PC-3 (cell line): ENCODE measurements at regions not wholly inside any gene's neighbourhood (a gene's known extent, or its start where the extent isn't known, plus 50 kb on each side); places are given as distances from the start of the nearest gene placed in this dataset.
"Not testable (repeated sequence)": the region's sequence is repeated elsewhere in the genome, so short reads cannot be mapped to it uniquely, and the experiment has no call there.

ENCODE experiments used
- ATAC-seq: fragments of 200-7000 bp; cut with Tn5 transposase; 2 replicates; pipeline ENCODE4 v1.9.1; 2020; ENCODE audit warnings: mild to moderate bottlenecking, moderate library complexity
- BruUV-seq: library from RNA; stranded (reverse); fragments of 400-500 nt; replicated peaks from 2 replicates; lab custom pipeline; 2021; lab: Mats Ljungman, UMichigan
- CTCF ChIA-PET: fragments of 300-600 bp; sonication (Branson Sonifier 250); formaldehyde crosslinking; loops from one replicate; lab custom pipeline; 2022; ENCODE audit warnings: antibody characterized with exemption; lab: Charles Lee
- POLR2A ChIA-PET: fragments of 300-600 bp; sonication (Branson Sonifier 250); formaldehyde crosslinking; loops from one replicate; lab custom pipeline; 2022; ENCODE audit warnings: antibody characterized with exemption; ENCODE audit not compliant: unreplicated experiment; lab: Charles Lee
- DNase-seq: peaks from one replicate; pipeline ENCODE4 v3.0.0-alpha.2; 2015
- H2AFZ ChIP-seq: fragments of 300-600 bp; sonication (generic); 2 replicates; pipeline ENCODE4 v1.6.0; 2016; ENCODE audit warnings: antibody characterized with exemption, low read length
- H3F3A ChIP-seq: fragments of 300-600 bp; sonication (generic); one replicate; pipeline ENCODE4 v1.6.0; 2017; ENCODE audit warnings: antibody characterized with exemption, low read length, control low read depth, mild to moderate bottlenecking; ENCODE audit not compliant: unreplicated experiment
- H3K27ac ChIP-seq: fragments of 300-600 bp; sonication (generic); 2 replicates; pipeline ENCODE4 v1.5.1; 2016; ENCODE audit warnings: mild to moderate bottlenecking, low read length
- H3K27me3 ChIP-seq: fragments of 300-600 bp; sonication (generic); 2 replicates; pipeline ENCODE4 v1.6.1; 2016; ENCODE audit warnings: low read length, mixed read lengths
- H3K36me3 ChIP-seq: fragments of 300-600 bp; sonication (generic); 2 replicates; pipeline ENCODE4 v1.6.1; 2016; ENCODE audit warnings: low read depth, mixed run types, low read length, mixed read lengths
- H3K4me1 ChIP-seq: fragments of 300-600 bp; sonication (generic); 2 replicates; pipeline ENCODE4 v1.5.1; 2016; ENCODE audit warnings: low read length; ENCODE audit not compliant: insufficient read depth
- H3K4me2 ChIP-seq: fragments of 300-600 bp; sonication (generic); 2 replicates; pipeline ENCODE4 v1.6.0; 2016; ENCODE audit warnings: low read length
- H3K4me3 ChIP-seq: fragments of 300-600 bp; sonication (generic); 2 replicates; pipeline ENCODE4 v1.5.1; 2016; ENCODE audit warnings: mild to moderate bottlenecking, low read length, mixed read lengths
- H3K79me2 ChIP-seq: fragments of 300-600 bp; sonication (generic); 2 replicates; pipeline ENCODE4 v1.6.1; 2017; ENCODE audit warnings: low read length, mixed read lengths
- H3K9ac ChIP-seq: fragments of 300-600 bp; sonication (generic); 2 replicates; pipeline ENCODE4 v1.6.0; 2016; ENCODE audit warnings: mild to moderate bottlenecking, low read length
- H3K9me2 ChIP-seq: fragments of 300-600 bp; sonication (generic); replicated peaks from 2 replicates; pipeline ENCODE4 v1.6.1; 2016; ENCODE audit warnings: mixed run types, low read length, mixed read lengths
- H3K9me3 ChIP-seq: fragments of 300-600 bp; sonication (generic); 2 replicates; pipeline ENCODE4 v1.6.1; 2016; ENCODE audit warnings: low read length, mixed read lengths
- H4K20me1 ChIP-seq: fragments of 300-600 bp; sonication (generic); 2 replicates; pipeline ENCODE4 v1.6.1; 2016; ENCODE audit warnings: low read length, mixed read lengths
- CTCF ChIP-seq: fragments of 300-600 bp; sonication (generic); conservative IDR thresholded peaks from 2 replicates; pipeline ENCODE4 v1.5.1; 2017; ENCODE audit warnings: antibody characterized with exemption, low read depth, mild to moderate bottlenecking, low read length
- EZH2 ChIP-seq: fragments of 300-600 bp; sonication (generic); IDR thresholded peaks from one replicate; pipeline ENCODE4 v1.6.1; 2017; ENCODE audit warnings: antibody characterized with exemption, mild to moderate bottlenecking, low read length; ENCODE audit not compliant: unreplicated experiment
- EZH2phosphoT487 ChIP-seq: fragments of 300-600 bp; sonication (generic); IDR thresholded peaks from 2 replicates; pipeline ENCODE4 v1.6.1; 2018; ENCODE audit warnings: mild to moderate bottlenecking, antibody characterized with exemption, low read length, borderline replicate concordance
- intact Hi-C: fragments of 100-400 bp; cut with micrococcal nuclease; formaldehyde crosslinking; loops from 2 replicates; pipeline ENCODE4 v1.9.0; 2023

DNA sequence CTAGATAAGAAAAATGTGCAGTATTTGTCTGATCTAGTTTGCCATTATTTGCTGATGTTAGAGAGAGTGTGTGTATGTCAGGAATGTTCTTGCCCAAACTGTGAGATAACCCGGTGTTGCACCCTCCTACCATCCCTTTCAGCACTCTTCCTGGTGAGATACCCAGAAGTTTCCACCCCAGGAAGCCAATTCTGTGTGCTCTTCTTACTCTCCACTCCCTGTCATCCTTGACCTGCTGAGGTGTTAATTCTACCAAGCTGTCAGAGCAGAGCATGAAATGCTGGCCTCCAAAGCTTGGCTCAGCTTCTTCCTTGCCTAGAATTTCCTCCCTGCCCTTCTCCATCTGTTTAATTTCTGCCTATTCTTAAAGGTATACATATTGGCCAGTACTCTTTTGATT is 237.3 kb upstream of the CNR1 start:
- POLR2A ChIA-PET = no interaction called here
- Histone ChIP-seq H3K36me3 (no peaks in the 10 kb centered on the region), H2AFZ (no peak overlapping the region), H3K4me1 (no peaks in the 10 kb centered on the region), H3K9me2 (no peaks in the 10 kb centered on the region), H3F3A (no peaks in the 10 kb centered on the region), H3K9me3 (no peaks in the 10 kb centered on the region), H3K27ac (no peak overlapping the region), H3K79me2 (no peaks in the 10 kb centered on the region), H3K27me3 (peaks cover 29% of the 10 kb centered on the region), H3K9ac (no peak overlapping the region), H3K4me2 (no peak overlapping the region), H3K4me3 (no peak overlapping the region), H4K20me1 (no peaks in the 10 kb centered on the region)
- DNase-seq (no peak), ATAC-seq (no peak)
- intact Hi-C loops = no loop called here
- TF ChIP-seq EZH2 (no peak), EZH2phosphoT487 (no peak), CTCF (no peak)
- BruUV-seq = no TSS peak
- CTCF ChIA-PET = no interaction called here

DNA sequence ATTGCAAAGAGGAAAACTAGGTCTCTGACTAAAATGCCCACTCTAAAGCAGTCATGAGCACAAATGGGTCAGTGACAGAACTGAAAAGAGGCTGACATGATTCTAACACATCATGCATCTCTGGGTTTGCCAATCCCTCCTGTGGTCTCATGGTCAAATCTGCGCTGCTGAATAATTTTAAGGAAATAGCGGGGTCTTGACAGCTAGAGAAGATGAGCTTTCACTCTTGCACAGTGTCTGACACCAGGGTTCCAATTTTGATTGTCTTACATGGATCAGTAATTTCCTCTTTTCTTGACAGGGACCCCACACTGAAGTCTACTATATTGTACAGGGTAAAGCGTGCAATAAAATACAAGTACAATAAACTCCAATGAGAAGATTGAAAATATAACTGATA is 236.8 kb upstream of the CNR1 start:
- Histone ChIP-seq H4K20me1 (no peaks in the 10 kb centered on the region), H2AFZ (no peak overlapping the region), H3K27me3 (peaks cover 29% of the 10 kb centered on the region), H3K9ac (no peak overlapping the region), H3K9me2 (no peaks in the 10 kb centered on the region), H3K9me3 (no peaks in the 10 kb centered on the region), H3K4me1 (no peaks in the 10 kb centered on the region), H3F3A (no peaks in the 10 kb centered on the region), H3K36me3 (no peaks in the 10 kb centered on the region), H3K4me3 (no peak overlapping the region), H3K4me2 (no peak overlapping the region), H3K79me2 (no peaks in the 10 kb centered on the region), H3K27ac (no peak overlapping the region)
- TF ChIP-seq EZH2phosphoT487 (no peak), EZH2 (no peak), CTCF (no peak)
- DNase-seq (no peak), ATAC-seq (no peak)
- no TSS peak for BruUV-seq
- CTCF ChIA-PET = no interaction called here
- intact Hi-C loops = no loop called here
- POLR2A ChIA-PET = no interaction called here

- H3K9me3 ChIP-seq, H2AFZ ChIP-seq, CTCF ChIA-PET, H3K27me3 ChIP-seq, H3K9me2 ChIP-seq, H3K36me3 ChIP-seq, DNase-seq, H3F3A ChIP-seq, H3K27ac ChIP-seq, BruUV-seq, H4K20me1 ChIP-seq, intact Hi-C loops, H3K4me3 ChIP-seq, H3K9ac ChIP-seq, POLR2A ChIA-PET, H3K4me2 ChIP-seq, H3K4me1 ChIP-seq, H3K79me2 ChIP-seq, ATAC-seq: not testable (repeated sequence)
Observed at GRCh38 chr6:88390998-88391397, 224.9 kb upstream of the CNR1 start.
